ENCODE measurements at regions not wholly inside any gene's neighbourhood (a gene's known extent, or its start where the extent isn't known, plus 50 kb on each side); places are given as distances from the start of the nearest gene placed in this dataset.

GRCh38 chrX:35115205-35115604 is 172.6 kb downstream of the FAM47B start:
- TF ChIP-seq CTCF (IDR thresholded peaks at IDR 0.05; ENCODE audit: control insufficient read depth, insufficient read depth, low read depth, low read length, missing control alignments) = no peak
- no peak overlapping the region for H3K4me3 ChIP-seq (ENCODE audit: control insufficient read depth, low read depth, low read length)
- peak; percentile 42 for DNase-seq (ENCODE audit: low read depth)

DNA sequence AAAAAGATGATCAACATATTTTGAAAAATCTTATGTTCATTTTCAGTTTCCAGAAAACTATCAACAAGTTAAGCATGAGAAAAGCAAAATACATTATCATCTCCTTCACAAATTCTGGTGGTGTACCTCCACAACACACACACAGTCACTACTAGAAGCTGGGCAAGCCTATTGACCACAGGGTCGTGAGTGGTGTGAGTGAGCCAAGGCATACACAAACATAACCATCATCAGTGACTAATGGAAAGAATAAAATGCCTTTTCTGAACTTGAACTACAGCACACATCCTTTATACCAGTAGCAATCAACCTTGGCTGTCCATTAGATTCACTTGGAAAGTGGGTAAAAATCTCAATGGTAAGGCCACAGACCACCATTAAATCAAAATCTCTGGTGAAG is 180.2 kb downstream of the FAM47B start:
- TF ChIP-seq CTCF (IDR thresholded peaks at IDR 0.05; ENCODE audit: control insufficient read depth, insufficient read depth, low read depth, low read length, missing control alignments) = no peak
- H3K4me3 ChIP-seq (ENCODE audit: control insufficient read depth, low read depth, low read length) = no peak overlapping the region
- DNase-seq (ENCODE audit: low read depth) = no peak

DNA sequence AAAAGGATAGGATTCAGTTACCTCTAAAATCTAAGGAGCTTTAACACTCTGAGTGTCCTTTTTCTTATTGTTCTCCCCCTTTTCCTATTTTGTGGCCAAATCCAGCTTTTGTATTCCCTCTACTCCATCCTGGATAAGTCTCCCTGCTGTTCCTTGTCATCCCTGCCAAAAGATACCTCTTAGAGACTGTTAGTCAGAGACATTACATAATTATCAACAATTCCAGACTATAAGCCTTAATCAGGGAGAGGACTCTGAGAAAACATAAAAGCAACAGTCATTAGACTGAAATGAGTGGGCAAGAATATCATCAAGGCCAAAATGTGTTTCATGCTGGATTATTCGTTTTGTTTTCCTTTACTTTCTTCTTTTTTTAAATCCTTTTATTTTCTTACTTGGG is 206.9 kb downstream of the FAM47B start:
- DNase-seq (ENCODE audit: low read depth) = no peak
- no peak overlapping the region for H3K4me3 ChIP-seq (ENCODE audit: control insufficient read depth, low read depth, low read length)
- TF ChIP-seq CTCF (IDR thresholded peaks at IDR 0.05; ENCODE audit: control insufficient read depth, insufficient read depth, low read depth, low read length, missing control alignments) = no peak

DNA sequence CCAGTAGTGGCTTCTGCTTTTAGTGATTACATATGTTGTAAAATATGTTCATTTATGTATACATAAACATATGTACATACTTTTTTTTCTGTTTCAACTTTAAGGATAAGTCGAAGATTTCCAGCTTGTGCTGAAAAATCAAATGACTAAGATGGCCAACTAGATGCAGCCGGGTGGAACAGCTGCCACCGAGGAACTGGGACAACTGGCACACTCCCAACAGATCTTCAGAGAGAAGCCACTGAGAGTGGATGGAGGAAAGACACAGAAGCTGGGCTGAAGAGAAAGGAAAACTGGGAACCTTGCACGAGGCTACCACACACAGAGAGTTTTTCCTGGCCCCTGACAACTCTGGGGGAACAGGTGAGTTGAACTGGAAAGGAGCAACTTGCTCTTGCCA is 207.5 kb downstream of the FAM47B start:
- no peak for TF ChIP-seq CTCF (IDR thresholded peaks at IDR 0.05; ENCODE audit: control insufficient read depth, insufficient read depth, low read depth, low read length, missing control alignments)
- no peak for DNase-seq (ENCODE audit: low read depth)
- H3K4me3 ChIP-seq (ENCODE audit: control insufficient read depth, low read depth, low read length) = no peak overlapping the region

DNA sequence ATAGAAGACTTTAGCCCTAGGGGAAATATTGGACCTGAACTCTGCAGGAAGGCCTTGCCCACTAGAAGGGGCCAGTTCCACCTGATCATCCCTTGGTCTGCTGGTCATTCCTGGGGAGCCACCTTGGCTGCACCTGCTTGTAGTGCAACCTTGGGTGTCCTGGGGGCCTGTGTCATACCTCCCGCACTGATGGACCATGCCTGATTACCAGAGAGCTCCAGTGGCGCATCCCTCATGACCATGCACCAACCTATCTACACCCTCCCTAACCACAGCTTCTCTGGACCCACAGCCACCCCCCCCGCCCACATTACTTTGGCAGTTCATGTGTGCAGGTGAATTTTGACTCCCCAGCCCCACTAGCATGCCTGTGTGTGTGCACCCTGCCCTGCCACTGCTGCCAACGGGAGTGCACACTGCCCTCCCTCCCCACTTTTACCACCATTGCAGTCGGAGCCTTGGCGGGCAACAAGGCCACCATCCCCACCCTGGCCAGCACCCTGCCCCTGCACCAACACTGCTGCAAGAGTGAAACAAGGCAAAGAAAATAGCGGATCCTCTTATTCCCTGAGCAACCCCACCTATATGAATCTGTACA is 208.1 kb downstream of the FAM47B start:
- H3K4me3 ChIP-seq (ENCODE audit: control insufficient read depth, low read depth, low read length) = no peak overlapping the region
- no peak for DNase-seq (ENCODE audit: low read depth)
- no peak for TF ChIP-seq CTCF (IDR thresholded peaks at IDR 0.05; ENCODE audit: control insufficient read depth, insufficient read depth, low read depth, low read length, missing control alignments)

GRCh38 chrX:35166023-35166422 is 223.4 kb downstream of the FAM47B start:
- no peak for DNase-seq (ENCODE audit: low read depth)
- H3K4me3 ChIP-seq (ENCODE audit: control insufficient read depth, low read depth, low read length) = no peak overlapping the region

More at GRCh38 chrX:35166023-35166422, 223.4 kb downstream of the FAM47B start:
- no peak for TF ChIP-seq CTCF (IDR thresholded peaks at IDR 0.05; ENCODE audit: control insufficient read depth, insufficient read depth, low read depth, low read length, missing control alignments)

Data from AG09309 (cell line).